Right lung (tissue), 2 donors: ENCODE measurements at regions not wholly inside any gene's neighbourhood (a gene's known extent, or its start where the extent isn't known, plus 50 kb on each side); places are given as distances from the start of the nearest gene placed in this dataset.

Experiments used
- DNase-seq, 2 donors: peaks; one replicate each; pipeline ENCODE4 v3.0.0-alpha.2; 2013

DNA sequence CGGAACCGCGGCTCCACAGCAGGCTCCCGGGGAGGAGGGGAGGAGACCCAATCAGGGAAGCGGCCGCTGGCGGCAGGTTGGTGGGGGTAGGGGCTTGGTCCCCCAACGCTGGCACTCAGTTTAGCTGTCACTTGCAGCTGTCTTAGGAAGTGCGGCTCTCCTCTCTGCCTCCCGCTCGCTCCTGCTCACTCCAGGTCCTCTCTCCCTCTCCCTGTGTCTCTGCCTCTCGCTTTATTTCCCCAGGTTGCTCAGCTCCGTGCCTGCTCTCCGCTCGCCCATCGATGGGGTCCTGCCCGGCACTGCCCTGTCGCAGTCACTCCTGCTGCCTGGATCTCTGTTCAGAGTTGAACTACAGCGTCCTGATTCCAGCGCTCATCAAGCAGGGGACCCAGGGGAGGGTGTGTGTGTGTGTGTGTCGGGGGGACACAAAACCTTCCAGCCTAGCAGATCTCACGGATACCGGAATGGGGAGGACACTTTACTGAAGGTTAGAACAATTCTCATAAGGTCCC, 145.6 kb downstream of the ENGASE start:
- DNase-seq = no peak

DNA sequence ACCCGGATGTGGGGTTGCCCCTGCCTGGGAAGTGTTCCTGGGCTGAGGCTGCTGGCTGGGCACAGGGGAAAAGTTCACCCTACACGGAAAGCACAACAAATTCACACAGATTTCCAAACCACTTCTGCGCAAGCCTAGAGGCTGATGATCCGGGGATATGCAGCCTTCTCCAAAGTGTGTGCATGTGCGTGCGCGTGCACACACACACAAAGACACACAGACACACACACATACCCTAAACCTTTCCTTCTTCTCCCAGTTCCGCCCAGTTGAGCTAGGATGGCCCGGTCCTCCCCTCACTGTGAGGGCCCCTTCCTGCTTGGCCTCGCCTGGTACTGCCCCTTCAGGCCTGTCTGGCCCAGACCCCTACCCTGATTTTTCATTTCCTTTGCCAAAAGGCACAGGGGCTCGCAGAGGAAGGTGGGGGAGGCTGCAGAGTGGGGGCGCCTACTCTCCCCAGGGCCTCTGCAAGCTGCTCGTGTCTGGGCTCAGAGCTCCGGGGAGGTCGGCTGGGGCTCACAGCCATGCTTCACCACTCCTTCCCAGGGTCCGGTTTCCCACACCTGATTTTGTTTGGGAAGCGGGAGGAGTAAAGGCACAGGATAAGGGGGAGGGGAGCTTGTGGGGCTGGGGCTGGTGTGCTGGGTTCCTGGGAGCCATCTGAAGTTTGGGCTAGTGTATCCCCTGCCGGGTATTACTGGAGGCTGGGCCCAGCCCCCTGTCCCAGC, 144.7 kb downstream of the ENGASE start:
- DNase-seq = no peak

DNA sequence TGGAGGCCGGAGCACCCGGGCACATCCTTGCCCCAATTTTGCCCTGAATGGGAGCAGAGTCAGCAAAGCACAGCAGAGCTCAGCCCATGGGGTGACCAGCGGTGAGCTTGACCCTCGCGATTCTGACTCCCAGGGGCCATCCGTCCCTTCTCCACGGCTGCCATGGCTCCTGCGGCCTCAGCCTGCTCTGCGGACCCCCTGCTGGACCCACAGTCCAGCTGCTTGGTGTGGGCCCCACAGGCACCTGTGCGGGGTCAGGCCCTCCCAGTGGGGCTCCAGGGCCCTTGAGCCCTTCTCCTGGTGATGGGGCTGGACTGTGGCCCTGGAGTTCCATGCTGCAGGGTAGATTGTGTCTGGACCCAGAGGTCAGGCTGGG, 144.2 kb downstream of the ENGASE start:
- DNase-seq = no peak

DNA sequence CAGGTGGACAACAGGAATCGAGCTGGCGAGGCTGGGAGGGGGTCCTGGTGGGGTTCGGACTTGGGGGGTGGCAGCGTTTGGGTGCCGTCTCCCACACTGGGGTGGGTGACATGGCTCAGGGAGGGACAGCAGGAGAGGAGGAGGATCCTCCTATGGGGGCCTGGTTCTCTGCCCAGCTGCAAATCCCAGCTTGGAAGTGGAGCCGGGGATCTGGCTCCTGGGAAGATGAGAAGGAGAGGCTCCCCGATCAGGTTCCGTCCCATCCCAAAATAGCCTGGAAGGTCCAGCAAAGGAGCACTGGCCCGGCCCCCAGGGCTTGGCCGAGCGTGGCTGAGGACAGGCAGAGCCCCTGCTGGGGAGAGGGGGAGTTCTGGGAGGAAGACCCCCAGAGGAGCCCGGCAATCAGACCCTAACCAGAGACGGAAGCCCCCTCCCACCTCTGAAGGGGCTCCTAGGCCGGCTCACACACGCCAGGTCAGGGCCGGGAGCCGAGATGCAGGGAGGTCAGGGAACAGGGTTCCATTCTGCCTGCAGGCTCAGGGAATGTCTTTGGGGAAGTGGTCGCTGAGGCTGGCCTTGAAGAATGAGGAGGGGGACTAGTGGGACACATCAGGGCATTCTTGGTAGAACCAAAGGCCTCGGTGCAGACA, 143.7 kb downstream of the ENGASE start:
- DNase-seq = no peak

DNA sequence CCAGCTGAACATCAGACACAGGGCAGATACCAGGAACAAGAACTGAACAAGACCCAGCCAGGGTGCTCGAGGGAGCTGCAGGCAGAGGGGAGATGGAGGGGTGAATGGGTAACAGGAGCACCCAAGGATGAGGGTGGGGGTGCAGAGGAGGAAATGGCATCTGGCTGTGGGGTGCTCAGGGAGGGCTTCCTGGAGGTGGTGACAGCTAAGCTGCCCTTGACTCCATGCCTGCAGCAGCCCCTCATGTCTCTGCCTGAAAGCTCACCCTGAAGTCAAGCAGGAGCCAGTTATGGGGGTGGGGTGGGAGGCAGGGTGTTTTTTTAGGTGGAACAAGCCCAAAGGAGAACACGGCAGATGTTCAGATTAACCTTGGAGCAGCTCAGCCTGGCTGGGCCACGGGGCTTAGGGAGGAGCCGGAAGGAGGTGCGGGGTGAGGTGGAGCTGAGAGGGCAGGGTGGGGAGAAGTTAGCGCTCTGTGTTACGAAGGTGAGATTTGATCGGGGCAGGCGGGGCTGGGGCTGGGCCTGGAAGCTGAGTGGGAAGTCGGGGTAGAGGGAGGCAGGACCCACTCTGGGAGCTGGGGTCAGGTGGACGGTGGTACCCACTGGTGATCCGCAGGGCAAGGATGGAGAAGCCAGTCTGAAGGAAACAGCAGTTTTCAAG, 143.0 kb downstream of the ENGASE start:
- DNase-seq = no peak

DNA sequence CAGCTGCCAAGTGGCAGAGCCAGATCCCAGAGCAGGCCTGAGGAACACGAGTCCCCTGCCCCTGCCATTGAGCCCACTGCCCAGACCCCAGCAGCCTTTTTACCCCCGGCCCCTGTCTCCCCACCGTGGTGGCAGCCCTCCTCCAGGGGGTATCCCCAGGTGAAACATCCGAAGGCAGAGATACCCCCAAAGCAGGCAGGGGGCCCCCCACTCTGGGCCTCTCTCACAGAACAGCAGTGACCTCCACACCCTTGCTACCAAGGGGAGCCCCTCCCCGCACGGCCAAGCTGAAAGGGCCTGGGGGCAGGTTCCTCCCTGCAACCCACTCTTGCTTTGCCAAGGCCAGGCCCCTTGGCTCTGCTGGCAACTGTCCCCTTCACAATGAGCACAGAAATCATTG, 142.2 kb downstream of the ENGASE start:
- no peak for DNase-seq

DNA sequence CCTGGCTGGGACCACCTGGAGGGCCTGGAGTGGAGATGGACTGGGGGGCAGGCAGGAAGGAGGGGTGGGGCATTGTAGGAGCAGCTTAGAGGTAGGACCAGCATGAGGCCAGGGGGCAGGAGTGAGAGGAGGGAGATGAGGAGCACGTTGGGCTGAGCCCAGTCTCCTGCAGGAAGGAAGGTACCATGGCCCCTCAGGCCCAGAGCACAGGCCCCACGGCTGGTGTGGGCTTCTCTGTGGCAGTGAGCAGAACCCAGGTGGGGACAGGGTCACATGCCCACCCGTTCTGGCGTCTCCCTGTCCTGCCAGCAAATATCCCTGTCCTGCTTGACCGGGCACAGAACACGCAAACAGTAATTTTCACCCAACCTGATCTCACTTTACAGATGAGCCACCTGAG, 141.8 kb downstream of the ENGASE start:
- no peak for DNase-seq

DNA sequence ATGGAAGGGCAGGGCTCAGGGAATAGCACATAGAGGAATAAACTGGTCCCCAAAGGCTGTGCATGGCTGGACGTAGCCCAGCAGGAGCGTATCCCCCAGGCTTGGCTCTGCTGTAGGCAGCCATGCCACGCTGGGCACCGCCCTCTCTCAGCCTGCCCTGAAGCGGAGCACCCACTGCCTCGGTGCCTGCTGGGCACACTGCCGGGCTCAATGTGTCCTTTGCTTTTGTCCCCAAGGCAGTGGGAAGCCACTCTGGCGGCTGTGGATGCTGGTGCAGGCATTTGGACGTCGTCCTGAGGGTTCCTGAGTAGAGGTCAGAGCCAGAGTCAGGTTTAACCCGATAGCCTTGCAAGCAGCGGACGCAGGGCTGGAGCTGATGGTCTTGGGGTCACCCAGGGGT, 141.0 kb downstream of the ENGASE start:
- DNase-seq = no peak

DNA sequence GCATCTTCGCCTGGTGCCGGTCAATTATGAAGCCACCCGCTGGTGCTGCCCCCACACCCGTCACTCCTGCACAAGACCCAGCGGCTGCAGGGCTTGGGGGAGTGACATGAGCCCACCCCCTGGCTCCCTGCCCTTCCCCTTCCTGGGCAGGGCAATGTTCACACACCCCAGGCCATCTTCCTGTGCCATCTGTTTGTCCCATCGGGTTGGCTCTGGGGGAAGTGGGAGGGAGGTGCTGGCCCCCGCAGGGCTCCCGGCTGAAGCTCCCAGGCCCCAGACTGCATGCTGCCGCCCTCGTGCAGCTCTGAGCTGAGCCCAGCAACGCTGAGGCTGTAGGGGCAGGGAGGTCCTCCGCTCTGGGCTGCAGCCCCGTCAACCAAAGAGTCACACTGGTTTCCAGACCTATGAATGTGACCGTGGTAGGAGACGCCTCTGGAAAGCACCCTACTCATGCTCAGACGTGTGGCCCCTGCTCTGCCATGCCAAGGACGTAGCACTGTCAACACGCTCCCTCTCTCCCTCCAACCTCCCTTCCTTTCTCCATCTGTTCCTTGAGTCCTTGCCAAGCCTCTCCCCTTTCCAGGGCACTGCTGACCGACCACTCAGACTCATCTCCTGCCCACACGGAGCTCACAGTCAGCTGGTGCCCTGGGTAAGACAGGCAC, 140.4 kb downstream of the ENGASE start:
- no peak for DNase-seq

DNA sequence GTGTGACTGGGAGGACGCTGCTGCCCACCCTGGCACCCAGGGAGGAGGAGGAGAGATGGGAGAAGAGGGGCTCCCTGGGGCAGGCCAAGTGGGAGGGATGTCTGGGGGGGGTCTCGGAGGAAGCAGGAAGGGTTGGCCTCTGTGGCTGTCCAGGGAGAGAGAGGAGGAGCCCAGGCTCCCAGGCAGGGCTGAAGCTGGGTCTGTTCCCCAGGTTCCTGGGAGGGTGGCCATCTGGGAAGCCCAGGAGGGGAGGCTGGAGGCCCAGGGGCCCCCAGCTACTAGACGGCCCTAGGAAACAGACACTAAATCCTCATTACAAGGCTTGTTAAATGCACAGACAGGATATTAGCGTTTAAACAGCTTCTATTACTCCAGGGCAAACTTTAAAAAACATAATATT, 139.8 kb downstream of the ENGASE start:
- DNase-seq = no peak

DNA sequence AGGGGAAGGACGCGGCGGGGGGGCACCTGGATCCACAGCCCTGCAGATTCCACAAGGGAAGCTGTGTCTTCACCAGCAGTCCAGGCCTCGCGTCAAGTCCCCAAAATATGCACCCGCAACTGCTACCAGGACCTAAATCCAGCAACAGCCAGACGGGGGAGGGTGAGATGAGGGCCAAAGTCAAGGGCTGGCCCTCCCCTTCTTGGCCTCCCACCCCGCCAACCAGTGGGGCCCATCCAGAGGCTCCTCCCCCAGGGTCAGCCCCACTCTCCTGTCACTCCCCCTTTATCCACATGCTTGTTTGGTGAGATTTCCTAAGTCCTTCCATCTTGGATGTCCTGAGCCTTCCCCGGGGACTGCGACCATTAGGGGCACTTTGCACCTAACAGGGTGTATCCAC, 138.7 kb downstream of the ENGASE start:
- no peak for DNase-seq

DNA sequence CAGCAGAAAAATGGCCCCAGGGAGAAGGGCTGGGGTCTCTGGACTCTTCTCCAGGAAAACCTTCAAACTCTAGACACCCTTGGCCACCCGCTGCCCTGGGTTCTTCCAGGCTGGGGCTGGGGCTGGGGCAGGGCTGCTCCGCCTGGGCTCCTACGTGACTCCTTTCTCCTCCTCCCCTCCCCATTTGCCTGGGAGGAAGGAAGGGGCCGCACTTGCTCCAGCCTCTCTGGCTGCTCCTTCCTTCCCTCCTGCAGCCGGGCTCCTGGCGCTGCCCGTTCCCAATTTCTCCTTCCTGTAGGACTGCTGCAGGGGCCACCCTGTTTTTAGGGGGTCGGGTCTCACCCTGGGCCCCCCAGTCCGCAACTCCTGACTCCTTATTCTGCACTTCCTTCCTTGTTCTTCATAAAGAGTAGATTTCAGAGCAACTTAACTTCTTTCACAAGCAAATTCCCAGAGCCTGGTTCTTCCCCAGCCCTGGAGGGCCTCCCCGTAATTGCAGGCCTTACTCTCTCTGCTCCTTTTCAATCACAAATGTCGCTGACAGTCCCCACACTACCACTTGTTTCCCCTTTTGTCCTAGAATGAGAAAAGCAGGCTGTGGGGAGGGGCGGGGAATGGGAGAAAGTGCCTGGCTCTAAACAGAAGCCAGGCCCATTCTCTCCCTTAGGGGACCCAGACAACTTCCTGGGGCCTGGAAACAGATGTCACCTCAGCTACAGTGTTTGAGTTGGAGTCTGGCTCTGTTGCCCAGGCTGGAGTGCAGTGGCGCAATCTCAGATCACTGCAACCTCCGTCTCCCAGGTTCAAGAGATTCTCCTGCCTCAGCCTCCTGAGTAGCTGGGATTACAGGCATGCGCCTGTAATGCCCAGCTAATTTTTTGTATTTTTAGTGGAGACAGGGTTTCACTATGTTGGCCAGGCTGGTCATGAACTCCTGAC, 137.8 kb downstream of the ENGASE start:
- no peak for DNase-seq

DNA sequence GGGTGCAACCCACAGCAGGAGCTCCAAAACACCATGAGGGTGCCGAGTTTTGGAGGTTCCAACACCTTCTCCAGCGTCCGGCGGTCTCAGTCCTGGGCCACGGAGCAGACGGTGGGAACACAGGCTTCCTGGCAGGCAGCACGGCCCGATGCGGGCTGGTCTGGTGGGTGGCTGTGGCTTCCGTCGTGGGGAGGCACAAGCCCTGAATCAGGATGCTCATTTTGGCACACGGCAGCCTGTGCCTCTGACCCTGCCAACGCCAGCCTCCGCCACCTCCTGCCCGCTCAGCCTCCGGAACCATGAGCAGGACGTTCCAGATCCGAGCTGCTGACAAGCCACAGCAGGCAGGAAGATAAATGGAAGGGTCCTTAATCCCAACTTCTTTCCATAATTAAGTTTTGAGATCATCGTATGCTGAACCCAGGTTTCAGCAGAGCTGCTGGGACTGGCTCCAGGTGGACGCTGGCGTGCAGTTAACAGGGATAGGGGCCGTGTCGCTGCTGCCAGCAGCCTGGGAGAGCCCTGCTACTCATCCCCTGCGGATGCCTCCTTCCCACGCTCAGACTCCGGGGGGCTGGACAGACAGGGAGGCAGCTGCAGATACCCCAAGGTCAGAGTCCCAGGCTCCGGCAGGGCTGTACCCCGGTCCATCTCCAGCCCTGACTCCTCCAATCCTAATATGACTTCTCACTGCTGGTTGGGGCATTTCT, 136.6 kb downstream of the ENGASE start:
- no peak for DNase-seq

DNA sequence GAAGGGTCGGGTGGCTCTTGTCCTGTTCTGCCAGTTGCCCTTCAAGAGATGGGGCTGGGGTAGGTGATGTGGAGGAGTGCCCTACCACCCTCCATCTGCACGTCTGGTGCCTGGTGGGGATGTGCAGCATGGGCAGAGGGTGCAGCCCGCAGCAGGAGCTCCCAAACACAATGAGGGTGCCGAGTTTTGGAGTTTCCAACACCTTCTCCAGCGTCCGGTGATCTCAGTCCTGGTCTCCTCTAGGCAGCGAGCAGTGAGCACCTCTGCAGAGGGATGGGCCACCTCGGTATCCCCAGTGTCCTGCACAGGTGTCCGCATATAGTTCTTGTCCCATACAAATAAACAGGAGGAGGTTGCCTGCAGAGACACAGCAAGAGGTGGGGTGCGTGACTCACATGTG, 136.0 kb downstream of the ENGASE start:
- no peak for DNase-seq

DNA sequence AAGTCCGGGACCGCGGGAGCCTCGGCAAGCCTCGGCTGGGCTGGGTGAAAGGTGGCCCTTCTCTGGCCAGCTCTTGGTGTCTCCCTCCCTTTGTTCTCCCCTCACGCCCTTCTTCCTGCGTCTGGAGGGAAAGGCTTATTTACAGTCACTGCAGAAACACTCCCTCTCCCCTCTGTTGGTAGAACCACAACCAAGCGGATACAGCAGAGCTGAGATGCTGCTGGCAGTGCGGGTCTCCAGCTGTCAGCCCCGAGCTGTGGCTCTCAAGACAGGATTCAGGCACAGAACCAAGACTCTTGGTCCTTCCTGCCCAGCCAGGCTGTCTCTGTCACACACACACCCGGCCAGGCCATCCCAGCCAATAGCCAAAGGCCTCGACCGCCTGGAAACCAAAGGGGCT, 133.3 kb downstream of the ENGASE start:
- peak in 1 of 2 donors; percentile 9 for DNase-seq

DNA sequence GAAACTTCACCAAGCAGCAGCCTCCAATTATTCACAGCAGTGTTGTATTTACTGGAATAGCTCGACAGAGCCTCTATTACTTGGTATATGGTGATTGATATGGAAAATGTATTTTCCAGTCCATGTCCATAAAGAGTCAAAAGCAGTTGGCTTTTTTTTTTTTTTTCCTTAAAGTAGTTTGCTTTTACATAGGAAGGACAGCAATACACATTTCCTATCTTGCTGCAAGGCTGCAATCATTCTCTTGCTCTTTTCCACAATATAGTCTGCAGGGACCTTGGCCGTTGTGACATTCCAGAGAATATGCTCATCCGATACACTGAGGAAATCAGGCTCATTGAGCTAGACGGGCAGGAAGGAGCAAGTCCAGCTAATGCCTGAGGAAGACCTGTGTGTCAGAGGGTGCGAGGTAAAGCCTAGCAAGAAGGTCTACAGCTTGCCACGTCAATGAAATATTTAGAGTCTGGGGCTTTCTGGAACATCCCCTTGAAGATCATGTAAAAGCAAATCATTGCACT, 131.1 kb downstream of the ENGASE start:
- DNase-seq = no peak

DNA sequence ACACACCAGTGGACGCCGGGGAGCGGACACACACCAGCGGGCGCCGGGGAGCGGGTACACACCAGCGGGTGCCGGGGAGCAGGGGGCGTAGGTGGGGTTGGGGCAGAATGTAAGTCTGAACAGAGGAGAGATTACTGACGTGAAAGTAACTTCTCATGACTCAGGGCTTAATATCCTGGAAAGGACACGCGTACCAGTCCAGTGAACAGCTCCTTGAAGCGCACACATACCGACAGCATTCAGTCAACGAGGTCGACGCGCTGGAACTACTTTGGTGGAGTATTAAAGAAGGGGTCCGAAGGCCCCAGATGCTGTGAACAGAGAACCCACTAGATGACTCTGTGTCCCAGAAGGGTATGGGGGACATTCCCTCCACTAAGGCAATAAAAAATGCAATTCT, 129.6 kb downstream of the ENGASE start:
- no peak for DNase-seq

DNA sequence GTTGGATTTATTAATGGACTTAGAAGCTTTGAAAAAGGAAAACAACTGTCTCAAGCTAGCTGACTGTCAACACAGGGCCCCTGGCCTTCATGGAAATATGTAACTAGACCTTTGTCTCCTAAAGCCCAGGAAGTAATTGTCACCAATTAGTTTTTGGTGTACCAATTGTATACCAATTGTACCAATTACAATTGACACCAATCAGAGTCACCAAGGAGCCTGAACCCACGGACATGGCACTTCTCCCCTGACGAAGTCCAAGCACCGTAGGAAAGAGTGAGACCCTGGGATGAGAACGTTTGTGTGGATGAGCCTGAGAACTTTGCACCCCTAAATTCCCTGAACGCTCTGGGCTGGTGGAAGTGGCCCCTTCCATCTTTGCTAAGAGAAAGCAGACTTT, 129.0 kb downstream of the ENGASE start:
- no peak for DNase-seq

DNA sequence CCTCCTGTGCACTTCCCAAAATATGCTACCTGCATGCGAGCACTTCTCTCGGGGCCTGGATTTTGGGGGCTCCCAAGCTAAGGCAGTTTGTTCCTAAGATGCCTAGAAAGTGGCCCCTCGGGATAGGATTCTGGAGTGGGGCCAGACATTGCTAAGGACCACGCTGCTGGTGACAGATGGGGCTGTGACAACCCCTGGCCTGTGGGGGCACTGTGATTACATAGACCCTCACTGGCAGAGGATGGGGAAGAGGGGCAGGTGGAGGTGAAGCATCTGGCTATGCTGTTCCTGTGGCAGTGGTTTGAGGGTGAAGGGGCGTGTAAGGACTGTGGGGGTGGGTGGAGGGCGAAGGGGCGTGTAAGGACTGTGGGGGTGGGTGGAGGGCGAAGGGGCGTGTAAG, 128.4 kb downstream of the ENGASE start:
- no peak for DNase-seq

DNA sequence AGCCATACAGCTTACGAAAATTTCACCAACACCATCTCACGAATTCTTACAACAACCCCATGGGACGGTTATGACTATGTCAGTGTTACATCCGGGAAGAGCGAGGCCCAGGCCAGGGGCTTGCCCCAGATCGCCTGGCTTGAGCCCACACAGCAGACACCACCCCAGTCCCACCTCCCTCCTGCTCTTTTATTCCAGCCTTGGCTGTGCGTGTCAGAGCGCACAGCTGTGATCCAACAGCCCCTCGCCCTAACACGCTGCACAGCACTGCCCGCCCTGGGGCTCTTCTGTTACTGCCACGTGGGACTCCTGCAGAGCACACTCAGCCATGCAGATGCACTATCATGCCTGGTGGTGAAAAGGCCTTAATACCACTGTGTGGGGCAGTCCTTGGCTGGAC, 127.9 kb downstream of the ENGASE start:
- DNase-seq = no peak
